ENCODE measurements at regions not wholly inside any gene's neighbourhood (a gene's known extent, or its start where the extent isn't known, plus 50 kb on each side); places are given as distances from the start of the nearest gene placed in this dataset.
A peak's percentile ranks its signal among the peaks of the same experiment; 100 is the strongest.

- H4K20me1 ChIP-seq (ENCODE audit: insufficient read depth), result no peaks in the 10 kb centered on the region
- H3K27ac ChIP-seq (ENCODE audit: low read depth, low read length), result no peak overlapping the region
- no peak for DNase-seq (ENCODE audit: low read depth, low spot score)
- BruUV-seq (replicated peaks), result no TSS peak
- peak; percentile 16 for ATAC-seq
- RAD21 ChIA-PET (ENCODE audit: low non-redundant PET in 1 of 2, low total read pairs in 2 of 2, uncharacterized antibody in 2 of 2, unreplicated experiment in 2 of 2), result no interaction called here
- H3K4me3 ChIP-seq (replicated peaks in 1 of 2; ENCODE audit: low read depth in 1 of 2, low read length in 2 of 2), result no peak overlapping the region
- peaks cover 0 to 9% of the 10 kb centered on the region in 2 experiments; a peak in 2 of 4 replicates for H3K4me1 ChIP-seq (ENCODE audit: control insufficient read depth in 1 of 2, insufficient read depth in 2 of 2, low read length in 2 of 2)
- intact Hi-C loops (cut with micrococcal nuclease), result loop anchor here (10.0 kb wide), 1 partner anchor 304 kb away; no protein-coding TSS in a partner anchor
- no peaks in the 10 kb centered on the region for H3K36me3 ChIP-seq (ENCODE audit: control insufficient read depth in 1 of 2, insufficient read depth in 2 of 2, low read length in 2 of 2)
- H3K9me3 ChIP-seq (ENCODE audit: control insufficient read depth in 1 of 2, insufficient read depth in 1 of 2, low read depth in 1 of 2, low read length in 2 of 2), result no peaks in the 10 kb centered on the region
- POLR2A ChIA-PET, result no interaction called here
- H3K9ac ChIP-seq (ENCODE audit: low read length), result no peak overlapping the region
- H3K79me2 ChIP-seq (ENCODE audit: insufficient read depth, low read length), result no peaks in the 10 kb centered on the region
- no peaks in the 10 kb centered on the region for H3K27me3 ChIP-seq (ENCODE audit: insufficient read depth, low read length)
- no peak for TF ChIP-seq ZBTB33 (IDR thresholded peaks at IDR 0.05; ENCODE audit: extremely low read depth, insufficient replicate concordance, low read length)
- H2AFZ ChIP-seq (ENCODE audit: low read depth, low read length, poor library complexity, severe bottlenecking), result peak overlapping the region; percentile 90
- H3K4me2 ChIP-seq (ENCODE audit: low read length), result peak overlapping the region; percentile 49
- no peaks in the 10 kb centered on the region for H3K9me2 ChIP-seq (ENCODE audit: insufficient read depth)
- CTCF ChIA-PET, result no interaction called here
These were observed 50.6 kb upstream of the STEAP1B start for GRCh38 chr7:22550514-22551030.

DNA sequence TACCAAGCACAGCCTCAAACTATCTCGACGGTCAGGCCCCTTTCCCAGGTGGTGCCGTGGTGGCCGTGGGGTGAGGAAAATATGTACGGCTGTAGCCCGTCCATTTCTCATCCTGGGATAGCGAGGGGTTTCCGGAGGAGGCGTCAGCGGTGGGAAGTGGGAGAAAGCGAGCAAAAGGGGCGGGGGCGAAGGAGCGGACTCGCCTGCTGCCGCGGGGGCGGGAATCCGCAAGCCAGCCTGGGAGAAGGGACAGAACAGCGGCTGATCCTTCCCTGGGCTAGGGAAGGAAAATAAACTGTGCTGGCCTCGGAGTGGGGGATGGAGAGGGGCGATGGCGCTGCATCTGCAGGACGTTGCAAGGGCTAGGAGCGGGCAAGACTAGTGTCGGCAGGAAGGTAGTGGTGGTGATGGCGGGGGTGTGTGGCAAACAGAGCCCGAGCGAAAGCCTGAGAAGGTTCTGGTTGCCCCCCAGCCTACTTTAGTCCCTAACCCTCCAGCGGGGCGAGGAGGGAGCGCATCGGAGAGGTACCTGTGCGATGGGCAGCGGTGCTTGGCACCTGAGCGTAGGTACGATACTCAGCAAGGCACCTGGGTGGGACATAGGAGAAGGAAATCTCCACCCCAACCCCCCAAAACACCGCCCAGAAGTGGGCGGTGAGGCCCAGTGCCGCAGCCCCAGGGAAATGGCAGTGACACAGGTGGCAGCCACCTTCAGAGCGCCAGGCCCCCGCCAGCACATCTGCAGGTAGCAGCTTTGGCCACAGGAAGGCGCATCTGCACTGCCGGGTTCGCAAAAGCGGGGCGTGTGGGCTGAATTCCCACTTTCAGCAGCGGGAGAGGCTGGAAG lies 49.9 kb upstream of the STEAP1B start:
- H3K9me3 ChIP-seq (ENCODE audit: control insufficient read depth in 1 of 2, insufficient read depth in 1 of 2, low read depth in 1 of 2, low read length in 2 of 2), result no peaks in the 10 kb centered on the region
- no peaks in the 10 kb centered on the region for H3K36me3 ChIP-seq (ENCODE audit: control insufficient read depth in 1 of 2, insufficient read depth in 2 of 2, low read length in 2 of 2)
- H3K4me1 ChIP-seq (ENCODE audit: control insufficient read depth in 1 of 2, insufficient read depth in 2 of 2, low read length in 2 of 2), result peaks cover 0 to 9% of the 10 kb centered on the region in 2 experiments; a peak in 2 of 4 replicates
- POLR2A ChIA-PET, result no interaction called here
- H3K4me3 ChIP-seq (replicated peaks in 1 of 2; ENCODE audit: low read depth in 1 of 2, low read length in 2 of 2), result no peak overlapping the region
- no TSS peak for BruUV-seq (replicated peaks)
- H4K20me1 ChIP-seq (ENCODE audit: insufficient read depth), result no peaks in the 10 kb centered on the region
- no peak overlapping the region for H3K9ac ChIP-seq (ENCODE audit: low read length)
- peak; percentile 99 for ATAC-seq
- H3K79me2 ChIP-seq (ENCODE audit: insufficient read depth, low read length), result no peaks in the 10 kb centered on the region
- CTCF ChIA-PET, result no interaction called here
- no peaks in the 10 kb centered on the region for H3K9me2 ChIP-seq (ENCODE audit: insufficient read depth)
- intact Hi-C loops (cut with micrococcal nuclease), result loop anchor here (10.0 kb wide), 1 partner anchor 305 kb away; no protein-coding TSS in a partner anchor
- no peaks in the 10 kb centered on the region for H3K27me3 ChIP-seq (ENCODE audit: insufficient read depth, low read length)
- H2AFZ ChIP-seq (ENCODE audit: low read depth, low read length, poor library complexity, severe bottlenecking), result peak overlapping the region; percentile 90
- peak; percentile 82 for TF ChIP-seq RAD21 (IDR thresholded peaks at IDR 0.05; ENCODE audit: low read depth)
- TF ChIP-seq ZNF274 (IDR thresholded peaks at IDR 0.05; ENCODE audit: low read depth, low read length), result no peak
- 0 out of 2 replicates have a peak, but pooled peaks have one; percentile 46 for TF ChIP-seq CBX3 (IDR thresholded peaks at IDR 0.05; ENCODE audit: low read depth)
- no peak for TF ChIP-seq ZBTB33 (IDR thresholded peaks at IDR 0.05; ENCODE audit: extremely low read depth, insufficient replicate concordance, low read length)
- no peak for TF ChIP-seq POLR2AphosphoS5 (IDR thresholded peaks at IDR 0.05; ENCODE audit: low read depth, low read length)
- TF ChIP-seq EGR1 (IDR thresholded peaks at IDR 0.05; ENCODE audit: low read depth), result no peak
- TF ChIP-seq ATF3 (IDR thresholded peaks at IDR 0.05), result no peak
- TF ChIP-seq, protein P1, sequence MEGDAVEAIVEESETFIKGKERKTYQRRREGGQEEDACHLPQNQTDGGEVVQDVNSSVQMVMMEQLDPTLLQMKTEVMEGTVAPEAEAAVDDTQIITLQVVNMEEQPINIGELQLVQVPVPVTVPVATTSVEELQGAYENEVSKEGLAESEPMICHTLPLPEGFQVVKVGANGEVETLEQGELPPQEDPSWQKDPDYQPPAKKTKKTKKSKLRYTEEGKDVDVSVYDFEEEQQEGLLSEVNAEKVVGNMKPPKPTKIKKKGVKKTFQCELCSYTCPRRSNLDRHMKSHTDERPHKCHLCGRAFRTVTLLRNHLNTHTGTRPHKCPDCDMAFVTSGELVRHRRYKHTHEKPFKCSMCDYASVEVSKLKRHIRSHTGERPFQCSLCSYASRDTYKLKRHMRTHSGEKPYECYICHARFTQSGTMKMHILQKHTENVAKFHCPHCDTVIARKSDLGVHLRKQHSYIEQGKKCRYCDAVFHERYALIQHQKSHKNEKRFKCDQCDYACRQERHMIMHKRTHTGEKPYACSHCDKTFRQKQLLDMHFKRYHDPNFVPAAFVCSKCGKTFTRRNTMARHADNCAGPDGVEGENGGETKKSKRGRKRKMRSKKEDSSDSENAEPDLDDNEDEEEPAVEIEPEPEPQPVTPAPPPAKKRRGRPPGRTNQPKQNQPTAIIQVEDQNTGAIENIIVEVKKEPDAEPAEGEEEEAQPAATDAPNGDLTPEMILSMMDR (IDR thresholded peaks at IDR 0.05 in 2 of 3, conservative IDR thresholded peaks at IDR 0.05 in 1 of 3; ENCODE audit: borderline replicate concordance in 1 of 3, insufficient read depth in 1 of 3, low read depth in 2 of 3, low read length in 2 of 3), result peak; percentile 67 to 88 (median 80)
- TF ChIP-seq YY1 (IDR thresholded peaks at IDR 0.05; ENCODE audit: extremely low read depth, insufficient replicate concordance, low read depth, low read length), result no peak
- RAD21 ChIA-PET (ENCODE audit: low non-redundant PET in 1 of 2, low total read pairs in 2 of 2, uncharacterized antibody in 2 of 2, unreplicated experiment in 2 of 2), result no interaction called here
- H3K27ac ChIP-seq (ENCODE audit: low read depth, low read length), result no peak overlapping the region
- peak overlapping the region; percentile 49 for H3K4me2 ChIP-seq (ENCODE audit: low read length)
- DNase-seq (ENCODE audit: low read depth, low spot score), result peak; percentile 39

Measured in HCT116 (cell line).